Parathyroid adenoma (tissue), 2 donors: ENCODE measurements at regions not wholly inside any gene's neighbourhood (a gene's known extent, or its start where the extent isn't known, plus 50 kb on each side); places are given as distances from the start of the nearest gene placed in this dataset.
"Not testable (repeated sequence)": the region's sequence is repeated elsewhere in the genome, so short reads cannot be mapped to it uniquely, and the experiment has no call there.

Experiments
- H2AFZ ChIP-seq: fragments of 300-600 bp; sonication (generic); one replicate; pipeline ENCODE4 v1.7.0; 2017; ENCODE audit warnings: antibody characterized with exemption, mild to moderate bottlenecking
- H3K27ac ChIP-seq: fragments of 300-600 bp; sonication (generic); one replicate; pipeline ENCODE4 v1.7.0; 2017
- H3K27me3 ChIP-seq: fragments of 300-600 bp; sonication (generic); one replicate; pipeline ENCODE4 v1.7.0; 2017; ENCODE audit warnings: low read length; ENCODE audit not compliant: control insufficient read depth, insufficient read depth
- H3K36me3 ChIP-seq: fragments of 300-600 bp; sonication (generic); one replicate; pipeline ENCODE4 v1.7.0; 2017; ENCODE audit warnings: low read length; ENCODE audit not compliant: control insufficient read depth, insufficient read depth
- H3K4me1 ChIP-seq: fragments of 300-600 bp; sonication (generic); one replicate; pipeline ENCODE4 v1.7.0; 2017; ENCODE audit warnings: control low read depth
- H3K4me2 ChIP-seq: fragments of 300-600 bp; sonication (generic); one replicate; pipeline ENCODE4 v1.7.0; 2017; ENCODE audit warnings: low read length
- H3K4me3 ChIP-seq: fragments of 300-600 bp; sonication (generic); one replicate; pipeline ENCODE4 v1.7.0; 2017; ENCODE audit warnings: low read depth, low read length
- H3K79me2 ChIP-seq: fragments of 300-600 bp; sonication (generic); one replicate; pipeline ENCODE4 v1.7.0; 2017; ENCODE audit warnings: control low read depth
- H3K9ac ChIP-seq: fragments of 300-600 bp; sonication (generic); one replicate; pipeline ENCODE4 v1.7.0; 2017; ENCODE audit warnings: mild to moderate bottlenecking
- H3K9me3 ChIP-seq: fragments of 300-600 bp; sonication (generic); one replicate; pipeline ENCODE4 v1.7.0; 2017; ENCODE audit warnings: low read length; ENCODE audit not compliant: control insufficient read depth
- TF ChIP-seq, protein P1 (sequence below): fragments of 300-600 bp; sonication (generic); IDR thresholded peaks from one replicate; pipeline ENCODE4 v1.7.0; 2017; ENCODE audit warnings: antibody characterized with exemption, mild to moderate bottlenecking
- donor health status: primary hyperparathyroidism.

- no peak overlapping the region for H2AFZ ChIP-seq
- TF ChIP-seq, protein P1, sequence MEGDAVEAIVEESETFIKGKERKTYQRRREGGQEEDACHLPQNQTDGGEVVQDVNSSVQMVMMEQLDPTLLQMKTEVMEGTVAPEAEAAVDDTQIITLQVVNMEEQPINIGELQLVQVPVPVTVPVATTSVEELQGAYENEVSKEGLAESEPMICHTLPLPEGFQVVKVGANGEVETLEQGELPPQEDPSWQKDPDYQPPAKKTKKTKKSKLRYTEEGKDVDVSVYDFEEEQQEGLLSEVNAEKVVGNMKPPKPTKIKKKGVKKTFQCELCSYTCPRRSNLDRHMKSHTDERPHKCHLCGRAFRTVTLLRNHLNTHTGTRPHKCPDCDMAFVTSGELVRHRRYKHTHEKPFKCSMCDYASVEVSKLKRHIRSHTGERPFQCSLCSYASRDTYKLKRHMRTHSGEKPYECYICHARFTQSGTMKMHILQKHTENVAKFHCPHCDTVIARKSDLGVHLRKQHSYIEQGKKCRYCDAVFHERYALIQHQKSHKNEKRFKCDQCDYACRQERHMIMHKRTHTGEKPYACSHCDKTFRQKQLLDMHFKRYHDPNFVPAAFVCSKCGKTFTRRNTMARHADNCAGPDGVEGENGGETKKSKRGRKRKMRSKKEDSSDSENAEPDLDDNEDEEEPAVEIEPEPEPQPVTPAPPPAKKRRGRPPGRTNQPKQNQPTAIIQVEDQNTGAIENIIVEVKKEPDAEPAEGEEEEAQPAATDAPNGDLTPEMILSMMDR: no peak
- H3K4me1 ChIP-seq: no peaks in the 10 kb centered on the region
- no peak overlapping the region for H3K27ac ChIP-seq
- H3K4me2 ChIP-seq: no peak overlapping the region
- no peaks in the 10 kb centered on the region for H3K27me3 ChIP-seq
- no peaks in the 10 kb centered on the region for H3K36me3 ChIP-seq
- H3K9me3 ChIP-seq: no peaks in the 10 kb centered on the region
- H3K4me3 ChIP-seq: no peak overlapping the region
- H3K9ac ChIP-seq: no peak overlapping the region
- no peaks in the 10 kb centered on the region for H3K79me2 ChIP-seq
These were observed 59.4 kb upstream of the H2AZ1 start for GRCh38 chr4:100009490-100009889.

DNA sequence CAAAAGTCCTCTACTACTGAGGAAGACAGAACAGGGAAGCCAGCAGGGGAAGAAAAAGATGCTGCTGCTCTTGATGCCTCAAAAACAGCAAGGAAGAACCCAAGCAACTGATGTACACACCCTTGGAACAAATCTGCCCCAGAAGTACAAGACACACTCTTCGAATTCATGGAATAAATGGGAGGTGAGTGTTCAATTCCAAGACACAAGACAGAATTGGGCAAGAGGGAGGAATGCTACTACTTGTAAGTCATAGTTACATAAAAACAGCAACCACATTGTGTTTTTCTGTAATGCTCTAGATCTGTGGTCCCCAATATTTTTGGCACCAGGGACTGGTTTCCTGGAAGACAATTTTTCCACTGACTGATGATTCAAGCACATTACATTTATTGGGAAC, 58.0 kb upstream of the H2AZ1 start:
- no peaks in the 10 kb centered on the region for H3K79me2 ChIP-seq
- TF ChIP-seq, protein P1: no peak
- no peak overlapping the region for H3K4me2 ChIP-seq
- H2AFZ ChIP-seq: no peak overlapping the region
- no peak overlapping the region for H3K4me3 ChIP-seq
- no peak overlapping the region for H3K27ac ChIP-seq
- no peaks in the 10 kb centered on the region for H3K36me3 ChIP-seq
- H3K9ac ChIP-seq: no peak overlapping the region
- no peaks in the 10 kb centered on the region for H3K4me1 ChIP-seq
- H3K9me3 ChIP-seq: no peaks in the 10 kb centered on the region
- no peaks in the 10 kb centered on the region for H3K27me3 ChIP-seq

- H3K4me1 ChIP-seq, H3K79me2 ChIP-seq, H3K36me3 ChIP-seq, H3K4me2 ChIP-seq, H3K27me3 ChIP-seq, H3K9ac ChIP-seq, H3K9me3 ChIP-seq, H2AFZ ChIP-seq, H3K4me3 ChIP-seq, H3K27ac ChIP-seq: not testable (repeated sequence)
These were observed 56.1 kb upstream of the H2AZ1 start for GRCh38 chr4:100006161-100006560.
